ENCODE measurements at regions not wholly inside any gene's neighbourhood (a gene's known extent, or its start where the extent isn't known, plus 50 kb on each side); places are given as distances from the start of the nearest gene placed in this dataset.

DNA sequence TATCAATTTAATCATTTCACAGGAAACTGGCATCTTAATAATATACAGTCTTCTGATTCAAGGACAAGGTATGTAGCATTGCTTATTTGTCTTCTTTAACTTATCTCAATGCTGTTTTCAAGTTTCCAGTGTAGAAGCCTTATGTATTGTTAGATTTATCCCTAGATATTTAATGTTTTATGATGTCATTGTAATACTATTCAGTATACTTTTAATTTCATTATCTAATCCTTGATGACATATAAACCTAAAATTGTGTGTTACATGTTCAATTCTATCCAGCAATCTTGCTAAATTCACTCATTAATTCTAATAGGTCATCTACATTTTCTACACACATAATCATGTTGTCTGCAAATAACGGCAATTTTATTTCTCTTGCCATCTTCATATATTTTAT is 126.3 kb upstream of the SEC61G start:
- TF ChIP-seq POLR2A (IDR thresholded peaks at IDR 0.05; ENCODE audit: low read length) (no peak), GATA1 (IDR thresholded peaks at IDR 0.05; ENCODE audit: low read depth, low read length) (no peak)
